ENCODE measurements at regions not wholly inside any gene's neighbourhood (a gene's known extent, or its start where the extent isn't known, plus 50 kb on each side); places are given as distances from the start of the nearest gene placed in this dataset.

DNA sequence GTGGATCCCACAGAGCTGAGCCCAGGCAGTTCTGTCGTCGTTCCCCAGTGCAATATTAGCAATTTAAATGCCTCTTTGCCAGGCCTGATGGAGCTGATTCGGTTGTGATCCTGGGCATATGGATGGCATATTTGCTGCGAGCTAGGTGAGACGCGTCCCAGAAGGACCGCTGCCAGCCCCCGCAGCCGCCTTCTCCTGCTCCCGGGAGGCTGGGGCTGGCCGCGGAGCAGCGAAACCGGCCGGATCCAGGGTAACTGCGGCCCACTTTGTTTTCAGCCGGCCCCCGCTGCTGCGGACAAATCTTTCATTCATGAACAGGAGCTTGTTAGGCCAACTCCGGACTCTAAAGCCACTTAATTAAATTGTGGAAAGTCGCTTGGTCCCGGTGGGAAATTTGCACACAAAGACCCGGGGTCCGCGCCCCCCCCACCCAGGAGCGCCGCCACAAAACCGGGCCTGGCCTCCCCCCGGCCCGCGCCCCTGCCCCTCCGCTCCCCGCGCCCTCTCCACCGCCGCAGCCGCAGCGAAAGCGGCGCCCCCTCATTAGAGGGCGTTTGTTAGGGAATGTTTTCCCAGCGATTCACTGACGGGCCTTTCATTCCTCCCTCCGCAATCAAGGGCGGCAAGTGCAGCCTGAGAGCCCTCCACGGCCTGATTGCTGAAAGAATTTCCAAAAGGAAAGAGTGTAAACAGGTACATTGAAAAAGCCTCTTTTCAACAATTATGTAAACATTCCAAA, 383.3 kb downstream of the RRAGC start:
- no peak for DNase-seq (ENCODE audit: low read depth in 4 of 4, low spot score in 1 of 4)

DNA sequence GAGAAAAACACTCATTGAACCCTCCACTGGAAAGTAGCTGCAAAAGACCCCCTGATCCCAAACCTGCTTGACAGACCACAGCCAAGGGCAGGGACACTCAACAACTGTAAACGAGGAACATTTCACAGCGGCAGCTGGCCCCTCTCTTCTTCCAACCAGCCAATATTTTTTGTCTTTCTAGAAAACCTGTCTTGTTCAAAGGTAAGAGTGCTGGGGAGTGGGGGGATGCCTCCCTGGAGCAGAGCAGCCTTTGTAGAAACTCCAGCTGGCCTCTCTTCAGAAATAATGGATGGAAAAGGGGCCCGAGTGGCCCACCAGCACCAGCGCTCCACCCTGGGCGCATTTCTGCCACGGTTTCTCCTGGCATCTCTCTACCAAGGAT, 384.0 kb downstream of the RRAGC start:
- DNase-seq (ENCODE audit: low read depth in 4 of 4, low spot score in 1 of 4), result no peak

DNA sequence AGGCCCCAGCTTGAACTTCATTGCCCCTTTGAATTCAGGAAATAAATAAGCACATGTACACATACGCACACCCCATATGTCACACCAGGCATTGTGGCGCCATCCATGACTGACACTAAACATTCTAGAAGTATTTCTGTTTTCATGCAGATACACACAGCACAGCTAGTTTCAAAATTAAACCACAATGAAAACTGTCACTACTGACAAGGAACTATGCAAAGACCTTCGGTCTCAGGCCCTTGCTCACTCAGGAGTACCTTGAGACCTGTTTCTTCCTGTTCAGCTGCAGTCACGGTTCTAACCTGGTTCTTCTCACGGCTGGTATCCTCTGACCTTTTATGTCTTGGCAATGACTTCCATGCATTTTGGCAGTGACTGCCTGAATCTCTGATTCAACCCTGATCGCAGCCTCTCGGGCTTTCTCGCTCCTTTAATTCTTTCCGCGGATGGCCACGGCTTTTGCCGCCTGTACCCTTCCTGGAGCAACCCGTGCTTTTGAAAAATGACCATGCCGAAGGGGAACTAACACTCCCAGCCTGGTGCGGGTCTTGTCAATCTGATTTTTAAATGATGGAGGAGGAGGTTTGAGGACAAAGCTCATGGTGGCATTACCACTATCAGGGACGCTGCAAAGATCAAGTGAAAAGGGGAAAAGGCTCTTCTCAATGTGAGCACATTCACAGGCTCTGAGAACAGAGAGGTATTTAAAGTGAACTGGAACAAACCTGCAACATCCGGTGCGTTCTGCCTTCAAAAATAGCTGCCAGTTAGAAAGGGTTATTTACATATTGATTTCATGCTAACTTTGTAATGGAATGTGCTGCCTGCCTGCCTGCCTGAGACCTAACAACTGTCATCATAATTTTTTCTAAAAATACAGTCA, 384.6 kb downstream of the RRAGC start:
- no peak for DNase-seq (ENCODE audit: low read depth in 4 of 4, low spot score in 1 of 4)

DNA sequence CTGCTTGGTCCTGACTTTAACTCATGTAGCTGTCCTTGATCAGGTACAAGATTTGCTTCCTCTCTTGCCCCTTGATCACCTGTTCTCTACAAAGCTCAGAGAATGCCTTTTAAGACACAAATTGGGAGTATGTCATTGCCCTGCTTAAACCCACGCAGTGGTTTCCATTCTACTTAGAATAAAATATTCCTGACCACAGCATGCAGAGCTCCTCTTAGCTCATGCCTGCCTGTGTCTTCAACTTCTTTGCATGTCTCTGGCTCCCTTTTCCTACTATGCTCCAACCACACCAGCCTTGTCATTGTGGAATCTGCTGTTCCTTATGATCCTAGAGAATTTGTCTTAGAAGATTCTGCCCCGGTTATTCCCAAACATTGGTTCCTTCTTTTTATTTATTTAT, 393.1 kb downstream of the RRAGC start:
- DNase-seq (ENCODE audit: low read depth in 4 of 4, low spot score in 1 of 4), result no peak

DNA sequence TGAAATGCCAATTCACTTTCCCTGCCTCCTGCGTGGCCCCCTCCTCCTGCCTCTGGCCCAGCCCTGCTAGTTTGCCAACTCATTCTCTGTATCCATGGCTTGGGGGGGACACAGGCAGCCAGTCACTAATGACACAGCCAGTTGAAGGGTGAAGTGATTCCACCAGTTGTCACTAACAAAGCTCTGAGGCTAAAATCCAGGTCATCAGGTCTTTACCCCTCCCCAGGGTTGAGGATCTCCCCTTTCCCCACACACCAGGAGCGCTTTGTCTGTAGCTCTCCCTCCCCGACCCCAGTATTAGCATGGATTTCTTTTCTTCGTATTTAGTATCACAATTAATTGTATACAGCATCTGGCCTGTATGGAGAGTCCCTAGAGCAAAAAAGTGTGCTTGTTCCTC, 394.1 kb downstream of the RRAGC start:
- DNase-seq (ENCODE audit: low read depth in 4 of 4, low spot score in 1 of 4), result no peak

DNA sequence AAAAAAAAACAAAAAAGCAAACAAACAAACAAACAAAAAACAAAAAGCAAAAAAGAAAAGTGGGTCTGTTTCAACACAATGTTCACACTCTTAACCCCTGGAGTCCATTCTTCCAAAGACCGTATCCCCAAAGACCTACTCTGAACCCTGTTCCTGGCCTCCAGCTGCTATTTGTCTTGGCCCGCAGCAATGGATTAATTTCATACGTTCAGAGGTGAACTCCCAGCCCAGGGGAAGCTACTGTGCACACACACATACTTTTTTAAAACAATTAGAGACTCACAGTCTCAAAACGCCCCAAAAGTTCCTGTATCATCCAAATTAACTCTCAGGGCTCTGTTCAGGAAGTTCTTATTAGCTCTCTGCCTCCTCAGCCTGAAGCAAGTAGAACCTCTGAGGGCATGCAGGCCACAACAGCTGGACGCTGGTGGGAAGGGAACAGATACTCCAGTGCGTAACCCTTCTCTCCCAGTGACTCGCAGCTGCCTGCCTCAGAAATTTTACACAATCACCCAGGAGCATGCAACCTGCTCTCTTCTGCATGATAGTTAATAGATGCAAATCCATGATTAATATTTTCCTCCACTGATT, 395.4 kb downstream of the RRAGC start:
- DNase-seq (ENCODE audit: low read depth in 4 of 4, low spot score in 1 of 4), result no peak

DNA sequence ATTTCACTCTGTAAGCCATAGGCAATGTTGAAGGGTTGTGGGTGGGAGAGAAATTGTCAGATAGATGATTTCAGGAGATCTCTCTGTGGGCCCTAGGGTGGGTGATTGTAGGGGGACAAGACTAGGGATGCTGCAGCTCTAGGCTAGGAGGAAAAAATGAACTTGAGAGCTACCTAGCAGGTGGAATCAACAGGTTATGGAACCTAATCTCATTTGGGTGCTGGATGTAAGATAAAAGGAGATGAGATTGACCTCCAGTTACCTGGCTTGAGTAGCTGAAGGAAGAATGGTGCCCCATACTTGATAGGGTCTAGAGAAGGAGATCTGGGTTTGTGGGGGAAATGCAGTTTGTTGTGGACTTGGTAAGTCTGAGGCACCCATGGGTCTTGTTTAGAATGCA, 396.5 kb downstream of the RRAGC start:
- no peak for DNase-seq (ENCODE audit: low read depth in 4 of 4, low spot score in 1 of 4)

DNA sequence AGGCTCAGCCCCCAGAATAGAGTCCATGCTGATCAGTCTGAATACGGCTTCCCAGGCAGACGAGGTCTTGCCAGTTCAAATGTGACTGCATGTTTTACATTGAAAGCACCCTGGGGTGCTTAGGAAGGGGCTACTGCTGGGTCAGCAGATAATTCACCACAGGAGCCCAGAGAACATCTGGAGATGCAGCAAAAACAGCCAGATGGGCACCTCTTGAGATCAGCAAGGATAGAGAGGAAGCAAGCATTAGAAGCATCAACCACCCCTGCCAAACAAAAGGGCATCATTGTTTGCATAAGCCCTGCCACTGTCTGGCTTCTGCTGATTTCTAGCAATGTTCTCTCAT, 403.1 kb downstream of the RRAGC start:
- DNase-seq (ENCODE audit: low read depth in 4 of 4, low spot score in 1 of 4), result no peak

DNA sequence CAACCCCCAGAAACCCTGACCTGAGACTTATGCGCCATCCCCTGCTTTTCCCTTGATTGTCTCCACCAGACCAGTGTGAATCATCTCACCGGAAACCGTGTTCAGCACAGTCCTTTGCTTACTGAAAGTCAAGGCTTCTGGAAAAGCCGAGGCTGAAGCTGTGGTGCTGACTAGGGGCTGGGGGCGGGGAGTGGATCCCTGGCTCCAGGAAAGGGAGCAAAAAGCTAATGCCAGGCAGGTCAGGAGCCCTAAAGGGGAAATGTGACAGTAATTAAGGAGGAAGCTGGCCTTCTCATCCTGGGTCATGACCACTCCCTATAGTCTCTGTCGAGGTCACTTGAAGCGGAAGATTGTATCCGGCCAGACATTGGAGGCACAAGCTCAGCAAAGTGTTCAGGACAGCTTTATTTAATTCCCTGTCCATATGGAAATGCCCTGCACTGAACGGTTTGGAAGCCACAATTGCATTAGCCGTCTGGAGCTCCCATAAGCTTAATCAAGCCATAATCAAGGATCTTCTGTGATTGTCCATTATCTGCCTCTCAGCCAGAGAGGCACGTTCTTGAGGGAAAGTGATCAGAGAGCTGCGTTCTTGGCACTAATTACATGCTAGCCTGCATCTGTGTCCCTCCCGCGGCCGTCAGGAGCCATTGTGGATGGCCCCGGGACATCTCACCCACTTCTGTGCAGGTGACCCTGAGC, 403.6 kb downstream of the RRAGC start:
- DNase-seq (ENCODE audit: low read depth in 4 of 4, low spot score in 1 of 4), result no peak

DNA sequence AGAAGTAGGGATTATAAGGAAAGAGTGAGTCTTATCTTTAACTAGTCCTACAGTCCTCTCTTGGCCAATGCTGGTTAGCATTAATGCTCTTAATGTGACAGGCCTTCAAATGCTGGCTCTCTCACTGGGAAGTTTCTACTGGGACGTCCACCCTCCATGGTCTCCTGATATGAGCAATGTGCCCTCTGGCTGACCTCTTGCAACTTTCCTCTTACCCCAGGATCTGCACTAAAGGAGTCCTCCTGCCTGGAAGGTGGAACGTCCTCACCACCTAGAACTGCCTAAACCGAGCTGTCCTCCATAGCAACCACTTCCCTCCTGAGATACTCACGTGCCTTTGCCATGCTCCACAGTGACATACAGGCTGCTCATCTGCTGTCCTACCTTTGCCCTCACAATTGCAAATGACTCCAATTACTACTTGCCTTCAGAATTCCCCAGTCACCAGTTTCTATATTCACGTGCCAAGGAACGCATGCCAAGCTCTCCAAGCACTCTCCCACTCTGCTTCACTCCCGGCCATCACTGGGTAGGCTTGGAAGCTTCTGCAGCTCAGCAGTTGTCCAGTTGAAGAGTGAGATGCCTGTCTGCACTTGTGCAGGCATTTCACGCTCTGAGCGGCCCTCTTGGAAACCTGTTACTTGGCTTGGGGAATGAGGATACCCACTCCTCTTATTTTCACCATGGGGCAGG, 404.7 kb downstream of the RRAGC start:
- no peak for DNase-seq (ENCODE audit: low read depth in 4 of 4, low spot score in 1 of 4)

DNA sequence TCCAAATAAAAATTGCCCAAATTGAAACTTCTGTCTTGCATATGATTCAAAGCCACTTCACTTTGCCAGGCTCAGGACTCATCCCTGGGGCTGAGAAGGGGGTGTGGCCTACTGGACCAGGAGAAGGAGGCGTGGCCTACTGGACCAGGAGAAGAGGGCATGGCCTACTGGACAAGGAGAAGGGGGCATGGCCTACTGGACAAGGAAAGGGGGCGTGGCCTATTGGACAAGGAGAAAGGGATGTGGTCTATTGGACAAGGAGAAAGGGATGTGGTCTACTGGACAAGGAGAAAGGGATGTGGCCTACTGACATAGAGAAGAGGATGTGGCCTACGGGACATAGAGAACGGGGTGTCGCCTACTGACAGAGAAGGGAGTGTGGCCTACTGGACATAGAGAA, 405.3 kb downstream of the RRAGC start:
- DNase-seq (ENCODE audit: low read depth in 4 of 4, low spot score in 1 of 4), result no peak

DNA sequence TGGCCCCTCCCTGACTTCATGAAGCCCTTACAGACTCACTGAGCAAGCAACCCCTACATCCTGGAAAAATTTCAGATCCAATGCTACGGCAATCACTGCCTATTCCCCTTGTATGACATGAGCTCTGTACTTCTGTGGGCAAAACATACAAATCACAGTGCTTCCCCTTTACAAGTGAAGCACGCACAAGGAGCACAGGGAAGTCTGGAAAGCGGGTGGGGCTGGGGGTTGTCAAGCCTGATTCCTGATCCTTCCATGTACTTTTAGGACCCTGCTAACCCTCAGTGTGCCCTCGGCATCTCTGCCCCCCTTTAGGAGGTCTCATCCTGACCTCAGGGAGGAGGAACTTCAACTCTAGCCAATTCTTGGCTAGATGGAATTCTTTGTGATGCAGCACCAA, 405.7 kb upstream of the POU3F1 start:
- no peak for DNase-seq (ENCODE audit: low read depth in 4 of 4, low spot score in 1 of 4)

DNA sequence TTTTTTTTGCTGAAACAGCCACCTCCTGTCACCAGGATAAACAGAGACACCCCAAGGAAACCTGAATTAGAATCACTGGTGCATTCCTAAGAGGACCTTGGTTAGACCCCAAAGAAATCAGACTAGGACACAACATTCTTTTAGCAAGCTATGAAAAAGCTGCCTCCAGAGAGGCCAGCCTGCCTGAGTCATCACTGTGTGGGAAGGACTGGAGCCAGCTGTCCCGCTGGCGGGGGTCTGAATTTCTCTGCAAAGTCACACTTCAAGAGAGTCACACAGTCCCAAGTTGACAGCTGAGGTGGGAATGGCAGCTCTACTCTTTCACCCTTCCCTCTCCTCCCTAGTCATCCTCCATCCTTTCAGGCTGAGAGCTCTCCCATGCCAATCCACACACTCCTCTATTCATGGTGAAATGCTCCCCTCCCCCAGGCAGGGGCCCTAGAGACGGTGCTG, 405.0 kb upstream of the POU3F1 start:
- DNase-seq (ENCODE audit: low read depth in 4 of 4, low spot score in 1 of 4), result no peak

DNA sequence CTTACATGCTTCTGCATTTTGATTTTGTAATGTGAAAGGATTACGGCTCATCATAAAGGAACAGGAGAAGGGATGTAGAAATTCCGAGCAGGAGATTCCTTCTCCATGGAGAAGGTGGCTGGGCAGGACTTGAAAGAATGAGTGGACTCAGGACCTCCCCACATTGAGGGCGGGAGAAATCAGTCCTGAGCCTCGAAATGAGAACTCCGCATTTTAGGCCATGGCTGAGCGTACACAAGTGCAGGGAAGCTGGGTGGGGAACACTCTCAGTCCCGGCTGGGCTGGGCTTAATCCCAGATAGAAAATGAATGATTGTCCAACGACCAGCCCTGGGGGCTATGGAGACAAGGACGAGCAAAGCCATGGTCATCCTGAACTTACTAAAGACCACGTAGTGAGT, 402.3 kb upstream of the POU3F1 start:
- DNase-seq (ENCODE audit: low read depth in 4 of 4, low spot score in 1 of 4), result no peak

DNA sequence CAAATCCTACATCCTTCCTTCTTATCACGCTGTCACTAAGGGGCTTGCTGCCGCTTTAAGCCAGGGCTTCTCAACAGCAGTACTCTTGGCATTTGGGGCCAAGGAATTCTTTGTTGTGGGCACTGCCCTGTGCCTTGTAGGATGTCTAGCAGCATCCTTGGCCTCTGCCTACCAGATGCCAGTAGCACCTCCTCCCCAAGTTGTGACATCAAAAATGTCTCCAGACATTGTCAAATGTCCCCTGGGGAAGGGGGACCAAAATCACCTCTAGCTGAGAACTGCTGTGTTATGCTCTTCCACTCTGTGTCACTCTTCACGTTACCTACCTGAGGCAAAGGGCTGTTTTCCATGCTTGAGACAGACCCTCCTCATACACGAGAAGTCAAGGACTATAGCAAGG, 400.3 kb upstream of the POU3F1 start:
- no peak for DNase-seq (ENCODE audit: low read depth in 4 of 4, low spot score in 1 of 4)

DNA sequence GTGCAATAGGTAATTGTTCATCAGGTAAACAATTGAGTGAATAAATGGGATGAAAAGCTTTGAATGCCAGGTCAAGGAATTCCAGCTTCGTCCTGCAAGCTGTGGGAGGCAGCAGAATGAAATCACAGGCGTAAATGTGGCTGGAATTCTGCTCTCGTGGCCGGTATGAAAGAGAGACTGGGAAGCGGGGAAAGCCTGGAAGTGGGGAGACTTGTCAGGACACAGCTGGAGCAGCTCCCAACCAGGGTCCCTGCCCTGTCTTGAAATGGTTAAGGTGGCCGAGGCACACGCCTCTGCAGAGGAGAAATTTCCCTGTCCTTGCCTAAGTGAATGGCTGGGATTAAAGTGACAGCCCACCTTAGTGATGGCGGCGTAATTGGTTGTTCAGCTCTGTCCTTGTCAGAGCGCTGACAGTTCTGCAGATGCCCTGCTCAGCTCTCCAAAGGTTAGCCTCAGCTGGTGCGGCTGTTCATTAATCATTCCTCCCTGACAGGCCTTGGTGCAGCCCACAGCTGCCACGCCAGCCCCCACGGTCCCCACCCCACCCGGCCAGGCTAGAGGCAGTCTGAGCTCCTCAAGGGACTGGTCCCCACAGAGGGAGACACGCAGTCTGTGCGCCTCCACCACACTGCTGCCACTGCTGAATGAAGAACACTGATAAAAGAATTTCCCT, 398.3 kb upstream of the POU3F1 start:
- no peak for DNase-seq (ENCODE audit: low read depth in 4 of 4, low spot score in 1 of 4)

DNA sequence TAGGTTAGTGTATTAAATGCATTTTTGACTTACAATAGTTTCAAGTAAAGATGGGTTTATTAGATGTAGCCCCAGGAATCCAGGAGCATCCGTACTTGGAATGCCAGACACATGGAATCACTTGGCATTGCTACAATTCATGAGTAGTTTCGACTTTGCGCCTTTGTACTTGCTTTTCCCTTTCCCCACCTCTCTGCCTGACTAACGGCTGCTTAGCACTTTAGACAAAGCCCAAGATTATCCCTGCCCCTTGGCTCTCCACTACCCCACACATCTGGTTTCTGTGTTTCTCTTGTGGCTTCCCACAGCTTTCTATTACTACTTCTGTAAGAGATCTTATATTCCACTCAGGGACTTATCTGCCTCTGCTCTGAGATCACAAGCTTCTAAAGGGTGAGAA, 397.7 kb upstream of the POU3F1 start:
- no peak for DNase-seq (ENCODE audit: low read depth in 4 of 4, low spot score in 1 of 4)

DNA sequence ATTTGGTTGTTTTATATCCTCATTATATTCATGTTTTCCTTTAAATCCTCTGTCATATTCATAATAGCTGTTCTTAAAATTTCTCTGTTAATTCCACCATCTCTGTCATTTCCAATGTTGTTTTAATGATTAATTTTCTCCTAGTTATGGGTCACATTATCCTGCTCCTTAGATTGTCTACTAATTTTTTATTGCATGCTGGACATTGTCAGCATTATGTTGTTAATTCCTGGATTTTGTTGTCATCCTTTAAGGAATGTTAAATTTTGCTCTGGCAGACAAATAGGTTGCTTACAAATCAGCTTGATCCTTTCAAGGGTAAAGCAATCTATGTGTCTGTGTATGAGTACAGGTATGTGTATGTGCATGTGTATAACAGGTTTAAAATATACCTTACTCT, 393.8 kb upstream of the POU3F1 start:
- DNase-seq (ENCODE audit: low read depth in 4 of 4, low spot score in 1 of 4), result no peak

DNA sequence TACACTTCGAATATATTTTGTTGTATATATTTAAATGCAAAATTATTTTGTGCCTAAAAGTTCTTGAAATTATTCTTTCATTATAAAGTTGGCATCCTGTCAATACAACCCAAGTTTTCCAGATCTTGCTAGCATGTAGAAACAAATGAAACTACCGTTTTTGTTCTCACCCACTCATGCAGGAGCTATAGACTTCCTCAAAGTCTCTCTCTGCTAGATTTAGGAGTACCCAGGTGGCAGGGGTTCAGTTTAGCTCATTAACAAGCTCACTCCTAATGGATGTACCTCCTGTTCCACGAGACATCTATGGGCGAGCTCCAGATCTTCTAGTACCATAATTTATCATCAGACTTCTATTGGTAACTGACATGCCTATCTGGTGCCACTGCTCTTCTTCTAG, 390.2 kb upstream of the POU3F1 start:
- DNase-seq (ENCODE audit: low read depth in 4 of 4, low spot score in 1 of 4), result no peak

DNA sequence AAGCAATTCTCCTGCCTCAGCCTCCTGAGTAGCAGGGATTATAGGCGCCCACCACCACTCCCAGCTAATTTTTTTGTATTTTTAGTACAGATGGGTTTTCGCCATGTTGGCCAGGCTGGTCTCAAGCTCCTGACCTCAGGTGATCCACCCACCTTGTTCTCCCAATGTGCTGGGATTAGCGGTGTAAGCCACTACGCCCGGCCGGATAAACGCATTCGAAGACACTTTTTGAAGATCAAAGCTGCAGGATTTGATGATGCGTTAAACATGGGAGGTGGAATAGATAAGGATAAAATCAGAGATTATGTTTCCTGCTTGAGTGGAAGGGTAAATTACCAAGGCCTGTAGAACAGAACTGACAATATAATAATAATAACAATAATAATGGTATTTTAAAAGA, 389.4 kb upstream of the POU3F1 start:
- DNase-seq (ENCODE audit: low read depth in 4 of 4, low spot score in 1 of 4), result no peak

Measured in stimulated activated CD4-positive, alpha-beta T cell treated with anti-CD3 and anti-CD28 coated beads, Interleukin-1b, Interleukin-23, amount 100 ng/mL, for 24 hours (primary cell).